ENCODE measurements at regions not wholly inside any gene's neighbourhood (a gene's known extent, or its start where the extent isn't known, plus 50 kb on each side); places are given as distances from the start of the nearest gene placed in this dataset.

DNA sequence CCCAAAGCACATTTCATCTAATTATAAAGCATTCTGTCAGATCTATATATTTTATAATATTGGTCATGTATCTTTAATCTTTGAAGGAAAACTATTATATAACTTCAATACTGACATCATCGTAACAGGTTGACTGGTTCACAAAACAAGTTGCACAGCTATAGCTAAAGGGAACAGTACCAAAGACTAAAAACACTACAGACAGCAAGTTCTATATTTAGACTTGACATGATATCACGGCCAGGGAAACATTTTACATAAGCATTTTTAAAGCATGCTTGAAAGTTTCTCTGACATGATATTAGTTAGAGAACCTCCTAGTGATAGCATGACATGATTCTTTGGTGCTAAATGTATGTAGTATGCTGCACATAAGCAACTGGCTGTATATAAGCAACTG, 182.5 kb downstream of the NDFIP2 start:
- TF ChIP-seq, protein P1, sequence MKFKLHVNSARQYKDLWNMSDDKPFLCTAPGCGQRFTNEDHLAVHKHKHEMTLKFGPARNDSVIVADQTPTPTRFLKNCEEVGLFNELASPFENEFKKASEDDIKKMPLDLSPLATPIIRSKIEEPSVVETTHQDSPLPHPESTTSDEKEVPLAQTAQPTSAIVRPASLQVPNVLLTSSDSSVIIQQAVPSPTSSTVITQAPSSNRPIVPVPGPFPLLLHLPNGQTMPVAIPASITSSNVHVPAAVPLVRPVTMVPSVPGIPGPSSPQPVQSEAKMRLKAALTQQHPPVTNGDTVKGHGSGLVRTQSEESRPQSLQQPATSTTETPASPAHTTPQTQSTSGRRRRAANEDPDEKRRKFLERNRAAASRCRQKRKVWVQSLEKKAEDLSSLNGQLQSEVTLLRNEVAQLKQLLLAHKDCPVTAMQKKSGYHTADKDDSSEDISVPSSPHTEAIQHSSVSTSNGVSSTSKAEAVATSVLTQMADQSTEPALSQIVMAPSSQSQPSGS (IDR thresholded peaks at IDR 0.05; ENCODE audit: low read length): no peak
- TF ChIP-seq, protein P2, sequence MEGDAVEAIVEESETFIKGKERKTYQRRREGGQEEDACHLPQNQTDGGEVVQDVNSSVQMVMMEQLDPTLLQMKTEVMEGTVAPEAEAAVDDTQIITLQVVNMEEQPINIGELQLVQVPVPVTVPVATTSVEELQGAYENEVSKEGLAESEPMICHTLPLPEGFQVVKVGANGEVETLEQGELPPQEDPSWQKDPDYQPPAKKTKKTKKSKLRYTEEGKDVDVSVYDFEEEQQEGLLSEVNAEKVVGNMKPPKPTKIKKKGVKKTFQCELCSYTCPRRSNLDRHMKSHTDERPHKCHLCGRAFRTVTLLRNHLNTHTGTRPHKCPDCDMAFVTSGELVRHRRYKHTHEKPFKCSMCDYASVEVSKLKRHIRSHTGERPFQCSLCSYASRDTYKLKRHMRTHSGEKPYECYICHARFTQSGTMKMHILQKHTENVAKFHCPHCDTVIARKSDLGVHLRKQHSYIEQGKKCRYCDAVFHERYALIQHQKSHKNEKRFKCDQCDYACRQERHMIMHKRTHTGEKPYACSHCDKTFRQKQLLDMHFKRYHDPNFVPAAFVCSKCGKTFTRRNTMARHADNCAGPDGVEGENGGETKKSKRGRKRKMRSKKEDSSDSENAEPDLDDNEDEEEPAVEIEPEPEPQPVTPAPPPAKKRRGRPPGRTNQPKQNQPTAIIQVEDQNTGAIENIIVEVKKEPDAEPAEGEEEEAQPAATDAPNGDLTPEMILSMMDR (IDR thresholded peaks at IDR 0.05 in 2 of 3, conservative IDR thresholded peaks at IDR 0.05 in 1 of 3; ENCODE audit: control insufficient read depth in 2 of 3, extremely low read depth in 1 of 3, insufficient read depth in 1 of 3, low read depth in 3 of 3, low read length in 3 of 3): no peak
- TF ChIP-seq POLR2A (IDR thresholded peaks at IDR 0.05; ENCODE audit: low read depth, low read length) (no peak), ZBED1 (IDR thresholded peaks at IDR 0.05; ENCODE audit: borderline replicate concordance) (no peak), CBX3 (IDR thresholded peaks at IDR 0.05; ENCODE audit: borderline replicate concordance, low read depth) (no peak), RAD21 (IDR thresholded peaks at IDR 0.05; ENCODE audit: insufficient read depth, low read depth, low read length) (no peak), POLR2AphosphoS5 (IDR thresholded peaks at IDR 0.05; ENCODE audit: low read length) (no peak)
- TF ChIP-seq, protein P3, sequence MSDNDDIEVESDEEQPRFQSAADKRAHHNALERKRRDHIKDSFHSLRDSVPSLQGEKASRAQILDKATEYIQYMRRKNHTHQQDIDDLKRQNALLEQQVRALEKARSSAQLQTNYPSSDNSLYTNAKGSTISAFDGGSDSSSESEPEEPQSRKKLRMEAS (IDR thresholded peaks at IDR 0.05; ENCODE audit: low read depth, low read length): no peak
- TF ChIP-seq, protein P4, sequence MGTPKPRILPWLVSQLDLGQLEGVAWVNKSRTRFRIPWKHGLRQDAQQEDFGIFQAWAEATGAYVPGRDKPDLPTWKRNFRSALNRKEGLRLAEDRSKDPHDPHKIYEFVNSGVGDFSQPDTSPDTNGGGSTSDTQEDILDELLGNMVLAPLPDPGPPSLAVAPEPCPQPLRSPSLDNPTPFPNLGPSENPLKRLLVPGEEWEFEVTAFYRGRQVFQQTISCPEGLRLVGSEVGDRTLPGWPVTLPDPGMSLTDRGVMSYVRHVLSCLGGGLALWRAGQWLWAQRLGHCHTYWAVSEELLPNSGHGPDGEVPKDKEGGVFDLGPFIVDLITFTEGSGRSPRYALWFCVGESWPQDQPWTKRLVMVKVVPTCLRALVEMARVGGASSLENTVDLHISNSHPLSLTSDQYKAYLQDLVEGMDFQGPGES (IDR thresholded peaks at IDR 0.05): no peak

Measured in GM12878 (cell line).